ENCODE measurements at regions not wholly inside any gene's neighbourhood (a gene's known extent, or its start where the extent isn't known, plus 50 kb on each side); places are given as distances from the start of the nearest gene placed in this dataset.

GRCh38 chr1:239718571-239718970 is 332.2 kb downstream of the CHRM3 start:
- H3K9me3 ChIP-seq (replicated peaks; ENCODE audit: low read length) = no peaks in the 10 kb centered on the region
- H3K9ac ChIP-seq (ENCODE audit: low read depth, low read length) = no peak overlapping the region
- no peak overlapping the region for H3K4me2 ChIP-seq (ENCODE audit: low read length)
- no peaks in the 10 kb centered on the region for H3K36me3 ChIP-seq (ENCODE audit: insufficient read depth, low read length)
- no peak overlapping the region for H3K4me3 ChIP-seq (ENCODE audit: low read length)
- no peaks in the 10 kb centered on the region for H3K4me1 ChIP-seq (ENCODE audit: control insufficient read depth, insufficient read depth, low read length)
- no peaks in the 10 kb centered on the region for H3K27me3 ChIP-seq (ENCODE audit: control insufficient read depth, insufficient read depth, low read length)

- Histone ChIP-seq H3K4me3 (ENCODE audit: low read length) (no peak overlapping the region), H3K9ac (ENCODE audit: low read depth, low read length) (no peak overlapping the region), H3K9me3 (replicated peaks; ENCODE audit: low read length) (no peaks in the 10 kb centered on the region), H3K4me2 (ENCODE audit: low read length) (no peak overlapping the region), H3K27me3 (ENCODE audit: control insufficient read depth, insufficient read depth, low read length) (no peaks in the 10 kb centered on the region), H3K4me1 (ENCODE audit: control insufficient read depth, insufficient read depth, low read length) (no peaks in the 10 kb centered on the region), H3K36me3 (ENCODE audit: insufficient read depth, low read length) (no peaks in the 10 kb centered on the region)
Observed at GRCh38 chr1:239718997-239719628, 332.7 kb downstream of the CHRM3 start.

- Histone ChIP-seq H3K4me1 (ENCODE audit: control insufficient read depth, insufficient read depth, low read length) (no peaks in the 10 kb centered on the region), H3K4me3 (ENCODE audit: low read length) (no peak overlapping the region), H3K9ac (ENCODE audit: low read depth, low read length) (no peak overlapping the region)
Observed at GRCh38 chr1:239719642-239720258, 333.4 kb downstream of the CHRM3 start.

GRCh38 chr1:239722035-239722434 is 335.7 kb downstream of the CHRM3 start:
- Histone ChIP-seq H3K9me3 (replicated peaks; ENCODE audit: low read length) (no peaks in the 10 kb centered on the region), H3K27me3 (ENCODE audit: control insufficient read depth, insufficient read depth, low read length) (no peaks in the 10 kb centered on the region), H3K9ac (ENCODE audit: low read depth, low read length) (no peak overlapping the region), H3K36me3 (ENCODE audit: insufficient read depth, low read length) (no peaks in the 10 kb centered on the region), H3K4me1 (ENCODE audit: control insufficient read depth, insufficient read depth, low read length) (no peaks in the 10 kb centered on the region), H3K4me2 (ENCODE audit: low read length) (no peak overlapping the region), H3K4me3 (ENCODE audit: low read length) (no peak overlapping the region)

More at GRCh38 chr1:239719642-239720258, 333.4 kb downstream of the CHRM3 start:
- H3K36me3 ChIP-seq (ENCODE audit: insufficient read depth, low read length) = no peaks in the 10 kb centered on the region
- no peak overlapping the region for H3K4me2 ChIP-seq (ENCODE audit: low read length)
- no peaks in the 10 kb centered on the region for H3K27me3 ChIP-seq (ENCODE audit: control insufficient read depth, insufficient read depth, low read length)
- no peaks in the 10 kb centered on the region for H3K9me3 ChIP-seq (replicated peaks; ENCODE audit: low read length)

- no peak overlapping the region for H3K4me3 ChIP-seq (ENCODE audit: low read length)
- no peaks in the 10 kb centered on the region for H3K9me3 ChIP-seq (replicated peaks; ENCODE audit: low read length)
- no peaks in the 10 kb centered on the region for H3K36me3 ChIP-seq (ENCODE audit: insufficient read depth, low read length)
- no peaks in the 10 kb centered on the region for H3K27me3 ChIP-seq (ENCODE audit: control insufficient read depth, insufficient read depth, low read length)
- H3K4me1 ChIP-seq (ENCODE audit: control insufficient read depth, insufficient read depth, low read length) = no peaks in the 10 kb centered on the region
- no peak overlapping the region for H3K4me2 ChIP-seq (ENCODE audit: low read length)
- no peak overlapping the region for H3K9ac ChIP-seq (ENCODE audit: low read depth, low read length)
Observed at GRCh38 chr1:239723776-239724367, 337.5 kb downstream of the CHRM3 start.

GRCh38 chr1:239725371-239725770 is 339.0 kb downstream of the CHRM3 start:
- no peaks in the 10 kb centered on the region for H3K4me1 ChIP-seq (ENCODE audit: control insufficient read depth, insufficient read depth, low read length)
- no peak overlapping the region for H3K4me3 ChIP-seq (ENCODE audit: low read length)
- H3K4me2 ChIP-seq (ENCODE audit: low read length) = no peak overlapping the region
- H3K27me3 ChIP-seq (ENCODE audit: control insufficient read depth, insufficient read depth, low read length) = no peaks in the 10 kb centered on the region
- H3K9ac ChIP-seq (ENCODE audit: low read depth, low read length) = no peak overlapping the region
- no peaks in the 10 kb centered on the region for H3K36me3 ChIP-seq (ENCODE audit: insufficient read depth, low read length)
- H3K9me3 ChIP-seq (replicated peaks; ENCODE audit: low read length) = no peaks in the 10 kb centered on the region

GRCh38 chr1:239725933-239726332 is 339.6 kb downstream of the CHRM3 start:
- Histone ChIP-seq H3K4me1 (ENCODE audit: control insufficient read depth, insufficient read depth, low read length) (no peaks in the 10 kb centered on the region), H3K27me3 (ENCODE audit: control insufficient read depth, insufficient read depth, low read length) (no peaks in the 10 kb centered on the region), H3K36me3 (ENCODE audit: insufficient read depth, low read length) (no peaks in the 10 kb centered on the region), H3K9ac (ENCODE audit: low read depth, low read length) (no peak overlapping the region), H3K4me3 (ENCODE audit: low read length) (no peak overlapping the region), H3K9me3 (replicated peaks; ENCODE audit: low read length) (no peaks in the 10 kb centered on the region), H3K4me2 (ENCODE audit: low read length) (no peak overlapping the region)

- Histone ChIP-seq H3K4me1 (ENCODE audit: control insufficient read depth, insufficient read depth, low read length) (no peaks in the 10 kb centered on the region), H3K4me2 (ENCODE audit: low read length) (no peak overlapping the region), H3K9me3 (replicated peaks; ENCODE audit: low read length) (peaks cover 3% of the 10 kb centered on the region), H3K36me3 (ENCODE audit: insufficient read depth, low read length) (no peaks in the 10 kb centered on the region), H3K9ac (ENCODE audit: low read depth, low read length) (no peak overlapping the region), H3K27me3 (ENCODE audit: control insufficient read depth, insufficient read depth, low read length) (no peaks in the 10 kb centered on the region), H3K4me3 (ENCODE audit: low read length) (no peak overlapping the region)
Observed at GRCh38 chr1:239730378-239730777, 344.0 kb downstream of the CHRM3 start.

GRCh38 chr1:239731082-239731748 is 344.8 kb downstream of the CHRM3 start:
- H3K4me1 ChIP-seq (ENCODE audit: control insufficient read depth, insufficient read depth, low read length) = no peaks in the 10 kb centered on the region
- H3K4me2 ChIP-seq (ENCODE audit: low read length) = no peak overlapping the region
- H3K27me3 ChIP-seq (ENCODE audit: control insufficient read depth, insufficient read depth, low read length) = no peaks in the 10 kb centered on the region
- no peak overlapping the region for H3K4me3 ChIP-seq (ENCODE audit: low read length)
- H3K9ac ChIP-seq (ENCODE audit: low read depth, low read length) = no peak overlapping the region
- no peaks in the 10 kb centered on the region for H3K36me3 ChIP-seq (ENCODE audit: insufficient read depth, low read length)
- peaks cover 3% of the 10 kb centered on the region for H3K9me3 ChIP-seq (replicated peaks; ENCODE audit: low read length)

- Histone ChIP-seq H3K4me1 (ENCODE audit: control insufficient read depth, insufficient read depth, low read length) (no peaks in the 10 kb centered on the region), H3K9ac (ENCODE audit: low read depth, low read length) (no peak overlapping the region), H3K4me2 (ENCODE audit: low read length) (no peak overlapping the region), H3K36me3 (ENCODE audit: insufficient read depth, low read length) (no peaks in the 10 kb centered on the region), H3K9me3 (replicated peaks; ENCODE audit: low read length) (peaks cover 3% of the 10 kb centered on the region), H3K4me3 (ENCODE audit: low read length) (no peak overlapping the region), H3K27me3 (ENCODE audit: control insufficient read depth, insufficient read depth, low read length) (no peaks in the 10 kb centered on the region)
Observed at GRCh38 chr1:239732770-239733169, 346.4 kb downstream of the CHRM3 start.

GRCh38 chr1:239733995-239734394 is 347.6 kb downstream of the CHRM3 start:
- H3K9me3 ChIP-seq (replicated peaks; ENCODE audit: low read length) = peaks cover 3% of the 10 kb centered on the region
- no peaks in the 10 kb centered on the region for H3K36me3 ChIP-seq (ENCODE audit: insufficient read depth, low read length)
- H3K4me1 ChIP-seq (ENCODE audit: control insufficient read depth, insufficient read depth, low read length) = no peaks in the 10 kb centered on the region
- H3K4me2 ChIP-seq (ENCODE audit: low read length) = no peak overlapping the region
- H3K4me3 ChIP-seq (ENCODE audit: low read length) = no peak overlapping the region
- no peaks in the 10 kb centered on the region for H3K27me3 ChIP-seq (ENCODE audit: control insufficient read depth, insufficient read depth, low read length)
- H3K9ac ChIP-seq (ENCODE audit: low read depth, low read length) = no peak overlapping the region

Data from skeletal muscle satellite cell (primary cell).